GM19240 (cell line): ENCODE measurements at regions not wholly inside any gene's neighbourhood (a gene's known extent, or its start where the extent isn't known, plus 50 kb on each side); places are given as distances from the start of the nearest gene placed in this dataset.

ENCODE experiments used
- DNase-seq: peaks from one replicate; pipeline ENCODE4 v3.0.0; 2011; ENCODE audit warnings: low spot score; ENCODE audit not compliant: insufficient read length

GRCh38 chr20:10802236-10802635 lies 128.4 kb upstream of the JAG1 start:
- no peak for DNase-seq

- DNase-seq: no peak
These were observed 132.0 kb upstream of the JAG1 start for GRCh38 chr20:10805764-10806163.

DNA sequence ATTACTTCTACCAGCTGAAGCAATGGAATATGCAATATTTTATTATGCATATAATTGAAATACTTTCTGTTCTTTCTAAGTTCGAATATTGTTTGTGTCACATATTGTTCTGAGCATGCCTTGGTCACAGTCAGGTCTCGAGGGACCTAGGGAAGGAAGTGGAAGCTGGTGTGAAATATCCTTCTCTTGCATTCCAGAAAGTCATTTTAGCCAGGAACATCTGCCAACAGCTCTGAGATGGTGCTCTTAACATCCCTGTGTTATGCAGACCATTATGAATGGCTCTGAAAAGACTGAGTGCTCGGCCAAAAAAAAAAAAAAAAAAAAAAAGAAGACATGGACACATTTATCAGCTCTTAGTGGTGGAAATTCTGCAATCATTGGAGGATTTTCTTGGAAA lies 132.7 kb upstream of the JAG1 start:
- no peak for DNase-seq

- DNase-seq: no peak
These were observed 133.2 kb upstream of the JAG1 start for GRCh38 chr20:10807013-10807412.

GRCh38 chr20:10812759-10813327 lies 139.0 kb upstream of the JAG1 start:
- no peak for DNase-seq

DNA sequence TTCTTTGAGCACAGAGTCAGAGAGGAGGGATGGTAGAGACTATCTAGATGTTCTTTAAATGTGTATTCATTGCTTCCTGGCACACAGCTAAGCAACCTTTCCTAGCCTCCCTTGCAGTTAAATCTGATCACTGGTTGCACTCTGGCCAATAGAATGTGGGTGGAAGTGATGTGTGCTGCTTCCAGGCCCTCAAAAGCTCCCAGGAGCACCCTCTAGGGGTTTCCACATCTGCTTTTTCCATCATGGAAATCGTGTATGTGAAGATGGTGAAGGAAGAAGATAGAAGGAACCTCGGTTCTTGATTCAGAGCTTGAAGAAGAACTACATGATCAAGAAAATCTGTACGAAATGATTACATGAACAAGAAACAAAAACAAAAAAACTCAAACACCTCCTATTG lies 149.8 kb upstream of the JAG1 start:
- DNase-seq: no peak

GRCh38 chr20:10824750-10825500 lies 151.1 kb upstream of the JAG1 start:
- no peak for DNase-seq

- no peak for DNase-seq
These were observed 152.3 kb upstream of the JAG1 start for GRCh38 chr20:10826111-10826510.

GRCh38 chr20:10828180-10828579 lies 154.4 kb upstream of the JAG1 start:
- no peak for DNase-seq

DNA sequence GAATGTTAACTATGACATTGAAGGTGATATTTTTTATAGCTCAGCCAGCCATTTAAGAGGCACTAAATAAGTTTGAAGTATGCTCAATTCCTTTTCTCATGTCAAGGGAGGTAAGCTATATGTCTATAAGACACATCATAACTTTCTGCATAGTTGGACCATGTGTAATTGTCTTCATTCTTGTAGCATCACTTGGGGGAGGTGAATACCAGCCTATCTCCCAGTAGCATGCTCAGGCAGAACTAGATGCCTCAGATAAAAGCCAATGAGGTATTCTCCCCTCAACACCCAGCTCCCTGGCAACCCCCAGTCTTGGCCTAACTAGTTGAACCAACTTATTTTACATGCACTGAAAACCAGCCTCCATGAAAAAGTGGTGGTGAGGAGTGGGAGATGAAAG lies 158.3 kb upstream of the JAG1 start:
- DNase-seq: no peak

- DNase-seq: no peak
These were observed 164.1 kb upstream of the JAG1 start for GRCh38 chr20:10837901-10838300.

DNA sequence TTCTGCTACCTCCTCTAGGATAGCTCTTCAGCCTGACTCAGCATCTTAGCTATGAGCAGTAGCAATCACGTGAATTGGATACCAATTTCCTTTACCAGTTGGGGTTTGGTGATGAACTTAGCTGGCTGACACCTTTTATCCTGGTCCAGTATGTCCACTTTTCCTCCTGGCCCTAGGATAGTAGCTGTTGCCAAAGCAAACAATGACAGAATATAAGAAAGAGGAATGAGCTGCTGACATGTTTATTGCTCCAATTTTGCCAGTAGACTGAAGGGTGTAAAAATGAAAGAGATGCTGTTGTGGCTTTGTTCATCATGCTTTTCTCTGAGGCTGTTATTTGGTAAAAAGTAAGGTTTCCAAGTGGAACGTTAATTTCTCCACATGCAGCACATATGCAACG lies 168.3 kb upstream of the JAG1 start:
- DNase-seq: no peak

DNA sequence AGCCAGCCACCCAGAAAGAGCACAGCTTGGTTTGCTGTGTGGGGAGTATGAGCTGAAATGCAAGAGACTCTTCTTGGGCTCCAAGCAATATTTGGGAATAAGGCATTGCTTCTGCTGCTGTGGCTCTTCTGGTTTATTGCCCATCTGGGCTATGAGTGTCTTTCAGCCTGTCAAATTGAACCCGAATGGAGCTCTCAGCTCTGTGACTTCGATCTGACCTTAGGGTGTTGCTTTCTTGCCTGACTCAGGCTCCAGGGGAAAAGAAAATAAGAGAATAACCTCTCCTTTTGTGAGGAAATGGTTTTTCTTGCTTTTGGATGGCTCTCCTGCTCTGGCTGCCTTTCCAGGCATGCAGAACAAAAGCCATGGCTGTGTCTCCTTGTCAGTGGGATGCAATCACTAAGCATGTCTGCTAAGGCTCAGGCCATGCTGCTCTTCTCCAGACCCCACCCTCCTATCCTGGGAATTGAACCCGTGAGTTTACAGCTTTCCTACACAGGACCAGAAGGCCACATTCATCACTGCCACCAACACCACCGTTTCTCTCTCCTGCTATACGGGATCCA lies 169.4 kb upstream of the JAG1 start:
- no peak for DNase-seq

DNA sequence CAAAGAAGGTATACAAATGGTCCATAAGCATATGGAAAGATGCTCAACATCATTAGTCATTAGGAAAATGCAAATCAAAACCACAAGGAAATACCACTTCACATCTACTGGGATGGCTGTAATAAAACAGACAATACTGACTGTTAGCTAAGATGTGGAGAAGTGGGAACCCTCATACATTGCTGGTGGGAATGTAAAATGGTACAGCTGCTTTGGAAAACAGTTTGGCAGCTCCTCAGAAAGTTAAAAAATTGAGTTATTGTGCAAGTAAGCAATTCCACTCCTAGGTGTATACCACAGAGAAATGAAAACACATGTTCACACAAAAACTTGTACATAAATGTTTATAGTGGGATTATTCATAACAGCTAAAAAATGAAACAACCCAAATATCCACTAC lies 173.0 kb upstream of the JAG1 start:
- no peak for DNase-seq

GRCh38 chr20:10848810-10849370 lies 175.1 kb upstream of the JAG1 start:
- no peak for DNase-seq

- DNase-seq: no peak
These were observed 179.4 kb upstream of the JAG1 start for GRCh38 chr20:10853176-10853575.

- no peak for DNase-seq
These were observed 179.9 kb upstream of the JAG1 start for GRCh38 chr20:10853731-10854130.

DNA sequence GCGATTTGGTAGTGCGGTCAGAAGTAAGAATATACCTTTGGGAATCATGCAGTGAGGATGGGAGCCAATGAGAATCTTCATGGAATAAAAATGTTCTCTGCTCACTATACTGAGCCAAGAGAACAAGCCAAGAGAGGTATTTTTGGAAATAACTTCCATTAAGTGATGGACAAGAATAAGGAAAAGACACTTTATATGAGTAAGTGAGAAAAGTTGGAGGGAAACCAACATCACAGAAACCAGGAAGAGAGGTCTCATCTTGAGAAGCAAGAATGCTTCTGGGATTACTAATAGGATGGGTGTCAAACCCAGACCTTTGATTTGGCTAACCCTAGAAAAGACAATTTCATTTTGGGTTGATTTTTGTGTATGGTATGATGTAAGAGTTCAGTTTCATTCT lies 181.2 kb upstream of the JAG1 start:
- no peak for DNase-seq

DNA sequence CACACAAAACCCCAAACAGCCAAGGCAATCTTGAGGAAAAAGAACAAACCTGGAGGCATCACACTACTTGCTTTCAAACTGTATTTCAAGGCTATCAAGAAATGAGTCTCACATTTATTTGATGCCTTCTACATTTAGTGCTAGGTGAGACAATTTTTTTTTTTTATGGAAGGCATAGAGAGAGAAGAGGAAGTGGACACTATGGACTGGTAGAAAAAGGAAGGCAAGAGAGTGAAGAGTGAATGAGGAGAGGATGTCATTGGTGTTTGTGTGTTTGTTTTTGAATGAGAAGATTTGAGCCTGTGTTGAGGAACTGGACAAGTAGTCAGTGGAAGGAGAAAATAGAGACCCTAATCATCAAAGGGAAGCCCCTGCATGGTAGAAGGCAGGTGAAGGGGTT lies 182.0 kb upstream of the JAG1 start:
- DNase-seq: no peak

DNA sequence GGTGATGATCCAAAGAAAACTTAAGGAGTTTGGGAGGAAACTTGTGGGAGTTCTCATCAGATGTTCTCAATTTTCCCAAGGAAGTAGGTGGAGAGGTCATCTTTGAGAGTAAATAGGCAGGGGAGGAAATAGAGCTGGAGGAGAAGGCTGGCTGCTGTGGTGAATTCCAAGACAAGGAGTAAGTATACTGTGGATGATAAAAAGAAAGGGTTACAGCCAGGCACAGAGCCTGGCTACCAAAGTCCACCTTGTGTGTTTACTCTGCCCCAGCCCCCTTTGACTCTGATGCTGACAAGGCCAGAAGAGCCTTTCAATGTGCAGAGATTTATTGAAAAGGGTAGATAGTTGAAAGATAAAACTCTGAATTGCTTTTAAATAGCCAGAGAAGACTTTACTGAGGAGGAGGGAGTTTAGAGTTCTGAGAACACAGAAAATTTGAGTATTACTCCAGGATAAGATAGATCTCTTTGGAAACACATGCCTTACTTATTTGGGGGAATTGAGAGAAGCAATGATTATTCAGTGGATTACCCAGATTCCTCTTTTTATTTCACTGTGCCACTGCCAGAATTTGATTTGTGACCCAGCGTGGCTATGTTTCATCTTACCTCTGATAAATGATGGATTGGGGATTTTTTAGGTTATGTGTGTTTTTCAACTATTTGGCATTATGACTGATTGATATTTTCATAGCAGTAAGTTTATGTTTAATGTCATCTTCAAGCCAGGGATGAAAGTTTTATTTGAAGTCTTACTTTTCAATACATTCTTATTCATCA lies 182.6 kb upstream of the JAG1 start:
- no peak for DNase-seq

GRCh38 chr20:10857352-10858070 lies 183.7 kb upstream of the JAG1 start:
- DNase-seq: no peak
